GM12892 (cell line): ENCODE measurements at regions not wholly inside any gene's neighbourhood (a gene's known extent, or its start where the extent isn't known, plus 50 kb on each side); places are given as distances from the start of the nearest gene placed in this dataset.

Source experiments
- DNase-seq: peaks from one replicate; pipeline ENCODE4 v3.0.0; 2011; ENCODE audit not compliant: insufficient read length
- FAIRE-seq: peaks from 2 replicates; lab custom pipeline; 2011; peaks lifted over from hg19 to GRCh38; lab: Jason Lieb, UNC
- POLR2A ChIP-seq: IDR thresholded peaks from 2 replicates; pipeline ENCODE4 v1.6.1; 2011; ENCODE audit warnings: low read depth, low read length, control low read depth
- POLR2AphosphoS5 ChIP-seq: IDR thresholded peaks from 2 replicates; pipeline ENCODE4 v1.6.1; 2011; ENCODE audit warnings: low read depth, low read length, control low read depth
- TAF1 ChIP-seq: IDR thresholded peaks from 2 replicates; pipeline ENCODE4 v1.6.1; 2011; ENCODE audit warnings: low read depth, mild to moderate bottlenecking, control low read depth, low read length, borderline replicate concordance

- DNase-seq (no peak), FAIRE-seq (no peak)
- TF ChIP-seq TAF1, result no peak
- TF ChIP-seq POLR2AphosphoS5, result no peak
- no peak for TF ChIP-seq POLR2A
Observed at GRCh38 chr4:20433097-20433705, 181.5 kb downstream of the SLIT2 start.

- no peak for FAIRE-seq
- no peak for DNase-seq
Observed at GRCh38 chr4:20440170-20440569, 188.5 kb downstream of the SLIT2 start.

GRCh38 chr4:20443015-20443805 lies 191.5 kb downstream of the SLIT2 start:
- DNase-seq, result no peak
- no peak for FAIRE-seq
- no peak for TF ChIP-seq POLR2AphosphoS5
- no peak for TF ChIP-seq TAF1
- TF ChIP-seq POLR2A, result no peak

More at GRCh38 chr4:20440170-20440569, 188.5 kb downstream of the SLIT2 start:
- no peak for TF ChIP-seq POLR2AphosphoS5
- no peak for TF ChIP-seq POLR2A
- no peak for TF ChIP-seq TAF1

GRCh38 chr4:20444599-20445337 lies 193.1 kb downstream of the SLIT2 start:
- no peak for DNase-seq
- no peak for FAIRE-seq
- no peak for TF ChIP-seq TAF1
- TF ChIP-seq POLR2A, result no peak
- no peak for TF ChIP-seq POLR2AphosphoS5

GRCh38 chr4:20445933-20446723 lies 194.4 kb downstream of the SLIT2 start:
- no peak for DNase-seq
- TF ChIP-seq POLR2AphosphoS5, result no peak
- no peak for TF ChIP-seq POLR2A
- no peak for TF ChIP-seq TAF1
- no peak for FAIRE-seq

GRCh38 chr4:20447103-20447502 lies 195.4 kb downstream of the SLIT2 start:
- TF ChIP-seq POLR2AphosphoS5 (no peak), POLR2A (no peak), TAF1 (no peak)
- no peak for FAIRE-seq
- DNase-seq, result no peak

- no peak for FAIRE-seq
- TF ChIP-seq TAF1 (no peak), POLR2A (no peak)
- no peak for DNase-seq
Observed at GRCh38 chr4:20451986-20452385, 200.3 kb downstream of the SLIT2 start.

- FAIRE-seq, result no peak
- no peak for TF ChIP-seq TAF1
- TF ChIP-seq POLR2A, result no peak
- TF ChIP-seq POLR2AphosphoS5, result no peak
- no peak for DNase-seq
Observed at GRCh38 chr4:20454515-20454914, 202.8 kb downstream of the SLIT2 start.

GRCh38 chr4:20456407-20456806 lies 204.7 kb downstream of the SLIT2 start:
- TF ChIP-seq POLR2A (no peak), POLR2AphosphoS5 (no peak), TAF1 (no peak)
- DNase-seq (no peak), FAIRE-seq (no peak)

- DNase-seq (no peak), FAIRE-seq (no peak)
- TF ChIP-seq TAF1 (no peak), POLR2A (no peak), POLR2AphosphoS5 (no peak)
Observed at GRCh38 chr4:20462426-20463175, 210.9 kb downstream of the SLIT2 start.

GRCh38 chr4:20463176-20463430 lies 211.4 kb downstream of the SLIT2 start:
- TF ChIP-seq POLR2A, result no peak
- no peak for TF ChIP-seq POLR2AphosphoS5
- no peak for TF ChIP-seq TAF1
- no peak for DNase-seq
- no peak for FAIRE-seq
